ENCODE measurements at regions not wholly inside any gene's neighbourhood (a gene's known extent, or its start where the extent isn't known, plus 50 kb on each side); places are given as distances from the start of the nearest gene placed in this dataset.

GRCh38 chr9:129240581-129241211 is 62.6 kb upstream of the IER5L start:
- no peak for TF ChIP-seq CTCF (IDR thresholded peaks at IDR 0.05)
- no peak for TF ChIP-seq EP300 (IDR thresholded peaks at IDR 0.05)
